ENCODE measurements at regions not wholly inside any gene's neighbourhood (a gene's known extent, or its start where the extent isn't known, plus 50 kb on each side); places are given as distances from the start of the nearest gene placed in this dataset.

GRCh38 chrX:63430026-63430425 lies 78.9 kb upstream of the SPIN4 start:
- TF ChIP-seq CTCF (conservative IDR thresholded peaks at IDR 0.05; ENCODE audit: low read depth in 2 of 2) (peak; percentile 49 to 68), EZH2 (IDR thresholded peaks at IDR 0.05; ENCODE audit: low read depth, unreplicated experiment) (no peak), STAT1 (IDR thresholded peaks at IDR 0.05; ENCODE audit: unreplicated experiment) (no peak), ZNF114 (CRISPR knock-in tag; IDR thresholded peaks at IDR 0.05) (no peak), JUNB (IDR thresholded peaks at IDR 0.05; ENCODE audit: unreplicated experiment) (no peak), EZH2phosphoT487 (IDR thresholded peaks at IDR 0.05; ENCODE audit: unreplicated experiment) (no peak), POLR2AphosphoS5 (IDR thresholded peaks at IDR 0.05; ENCODE audit: low read depth) (no peak), CREB1 (CRISPR knock-in tag; IDR thresholded peaks at IDR 0.05; ENCODE audit: low read depth) (no peak), ETS1 (IDR thresholded peaks at IDR 0.05) (no peak)
- TF ChIP-seq, protein P1, sequence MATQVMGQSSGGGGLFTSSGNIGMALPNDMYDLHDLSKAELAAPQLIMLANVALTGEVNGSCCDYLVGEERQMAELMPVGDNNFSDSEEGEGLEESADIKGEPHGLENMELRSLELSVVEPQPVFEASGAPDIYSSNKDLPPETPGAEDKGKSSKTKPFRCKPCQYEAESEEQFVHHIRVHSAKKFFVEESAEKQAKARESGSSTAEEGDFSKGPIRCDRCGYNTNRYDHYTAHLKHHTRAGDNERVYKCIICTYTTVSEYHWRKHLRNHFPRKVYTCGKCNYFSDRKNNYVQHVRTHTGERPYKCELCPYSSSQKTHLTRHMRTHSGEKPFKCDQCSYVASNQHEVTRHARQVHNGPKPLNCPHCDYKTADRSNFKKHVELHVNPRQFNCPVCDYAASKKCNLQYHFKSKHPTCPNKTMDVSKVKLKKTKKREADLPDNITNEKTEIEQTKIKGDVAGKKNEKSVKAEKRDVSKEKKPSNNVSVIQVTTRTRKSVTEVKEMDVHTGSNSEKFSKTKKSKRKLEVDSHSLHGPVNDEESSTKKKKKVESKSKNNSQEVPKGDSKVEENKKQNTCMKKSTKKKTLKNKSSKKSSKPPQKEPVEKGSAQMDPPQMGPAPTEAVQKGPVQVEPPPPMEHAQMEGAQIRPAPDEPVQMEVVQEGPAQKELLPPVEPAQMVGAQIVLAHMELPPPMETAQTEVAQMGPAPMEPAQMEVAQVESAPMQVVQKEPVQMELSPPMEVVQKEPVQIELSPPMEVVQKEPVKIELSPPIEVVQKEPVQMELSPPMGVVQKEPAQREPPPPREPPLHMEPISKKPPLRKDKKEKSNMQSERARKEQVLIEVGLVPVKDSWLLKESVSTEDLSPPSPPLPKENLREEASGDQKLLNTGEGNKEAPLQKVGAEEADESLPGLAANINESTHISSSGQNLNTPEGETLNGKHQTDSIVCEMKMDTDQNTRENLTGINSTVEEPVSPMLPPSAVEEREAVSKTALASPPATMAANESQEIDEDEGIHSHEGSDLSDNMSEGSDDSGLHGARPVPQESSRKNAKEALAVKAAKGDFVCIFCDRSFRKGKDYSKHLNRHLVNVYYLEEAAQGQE (IDR thresholded peaks at IDR 0.05; ENCODE audit: unreplicated experiment) = no peak

All from GM23338 (cell line).